ENCODE measurements at regions not wholly inside any gene's neighbourhood (a gene's known extent, or its start where the extent isn't known, plus 50 kb on each side); places are given as distances from the start of the nearest gene placed in this dataset.

DNA sequence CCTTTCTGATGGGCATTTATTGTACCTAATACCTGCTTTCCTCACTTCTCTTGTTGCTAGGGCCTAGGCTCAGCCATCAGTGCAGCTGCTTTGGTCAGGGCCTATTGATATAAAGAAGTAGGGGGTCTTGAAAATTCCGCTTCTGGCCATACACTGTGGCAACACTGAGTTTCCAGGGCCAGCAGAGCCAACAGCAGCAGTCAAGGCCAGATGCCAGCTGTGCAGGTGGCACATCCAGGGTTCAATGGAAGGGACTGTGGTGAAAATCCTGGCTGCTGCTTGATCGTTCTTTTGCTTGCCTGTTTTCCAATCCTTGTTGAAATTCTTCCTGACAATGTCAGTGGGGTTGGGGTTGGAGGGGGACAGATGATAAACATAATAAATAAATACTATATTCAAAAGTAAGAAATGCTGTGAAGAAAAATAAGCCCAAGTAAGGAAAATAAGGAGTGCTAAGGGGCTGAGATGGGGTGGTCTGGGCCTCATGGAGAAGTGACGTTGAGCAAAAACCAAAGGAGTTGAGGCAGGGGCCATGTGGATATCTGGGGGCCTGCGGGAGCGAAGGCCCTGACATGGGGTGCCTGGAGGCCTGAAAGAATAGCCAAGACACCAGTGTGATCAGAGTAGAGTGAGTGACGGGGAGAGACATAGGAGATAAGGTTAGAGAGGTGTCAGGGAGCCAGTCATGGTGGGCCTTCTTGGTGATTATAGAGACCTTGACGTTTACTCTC is 91.0 kb upstream of the ALDH1B1 start:
- TF ChIP-seq PAX5 (IDR thresholded peaks at IDR 0.05; ENCODE audit: insufficient read depth, low read length, severe bottlenecking) (no peak), POLR2A (IDR thresholded peaks at IDR 0.05; ENCODE audit: low read depth, low read length) (no peak), POU2F2 (IDR thresholded peaks at IDR 0.05; ENCODE audit: low read depth, low read length) (no peak), TAF1 (IDR thresholded peaks at IDR 0.05; ENCODE audit: low read depth, low read length) (no peak), SPI1 (IDR thresholded peaks at IDR 0.05; ENCODE audit: low read depth, low read length) (no peak), POLR2AphosphoS5 (IDR thresholded peaks at IDR 0.05; ENCODE audit: low read depth, low read length) (no peak)
- no peak for FAIRE-seq
- no peak for DNase-seq (ENCODE audit: insufficient read length, low spot score)

DNA sequence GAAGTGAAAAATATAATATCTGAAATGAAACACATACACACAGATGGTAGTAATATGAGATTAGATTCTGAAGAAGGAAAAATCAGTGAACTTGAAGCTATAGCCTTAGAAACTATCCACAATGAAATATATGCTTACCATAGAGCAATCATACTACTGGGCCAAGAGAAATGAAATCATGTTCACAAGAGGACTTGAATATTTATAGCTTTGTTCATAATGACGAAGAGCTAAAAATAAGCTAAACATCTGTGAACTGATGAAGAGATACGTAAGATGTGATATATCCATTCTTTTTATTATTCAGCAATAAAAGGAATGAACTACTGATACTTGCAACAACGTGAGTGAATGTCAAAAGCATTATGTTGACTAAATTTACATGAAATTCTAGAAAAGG is 92.6 kb upstream of the ALDH1B1 start:
- no peak for DNase-seq (ENCODE audit: insufficient read length, low spot score)
- no peak for TF ChIP-seq POLR2AphosphoS5 (IDR thresholded peaks at IDR 0.05; ENCODE audit: low read depth, low read length)
- no peak for TF ChIP-seq POLR2A (IDR thresholded peaks at IDR 0.05; ENCODE audit: low read depth, low read length)
- TF ChIP-seq SPI1 (IDR thresholded peaks at IDR 0.05; ENCODE audit: low read depth, low read length): no peak
- no peak for TF ChIP-seq TAF1 (IDR thresholded peaks at IDR 0.05; ENCODE audit: low read depth, low read length)
- no peak for TF ChIP-seq PAX5 (IDR thresholded peaks at IDR 0.05; ENCODE audit: insufficient read depth, low read length, severe bottlenecking)
- TF ChIP-seq POU2F2 (IDR thresholded peaks at IDR 0.05; ENCODE audit: low read depth, low read length): no peak
- FAIRE-seq: no peak

DNA sequence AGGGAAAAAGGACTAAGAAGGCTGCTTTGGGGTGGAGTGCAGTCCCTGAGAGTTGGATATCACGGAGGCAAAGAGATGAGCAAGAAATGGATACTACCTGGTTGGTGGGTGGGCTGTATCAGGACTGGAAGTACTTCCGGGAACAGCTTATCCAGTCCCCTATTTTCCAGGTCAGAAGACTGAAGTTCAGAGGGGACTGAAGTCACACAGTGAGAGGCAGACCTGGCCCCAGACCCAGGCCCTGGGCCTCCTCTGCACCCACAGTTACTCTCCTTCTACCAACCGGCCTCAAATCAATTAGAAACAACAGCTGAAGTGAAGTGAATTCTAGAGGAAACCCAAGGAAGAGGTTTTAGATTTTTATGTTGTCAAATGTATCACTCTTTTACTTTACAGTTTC is 93.6 kb upstream of the ALDH1B1 start:
- DNase-seq (ENCODE audit: insufficient read length, low spot score) (no peak), FAIRE-seq (no peak)
- no peak for TF ChIP-seq PAX5 (IDR thresholded peaks at IDR 0.05; ENCODE audit: insufficient read depth, low read length, severe bottlenecking)
- TF ChIP-seq POU2F2 (IDR thresholded peaks at IDR 0.05; ENCODE audit: low read depth, low read length): no peak
- no peak for TF ChIP-seq TAF1 (IDR thresholded peaks at IDR 0.05; ENCODE audit: low read depth, low read length)
- no peak for TF ChIP-seq POLR2A (IDR thresholded peaks at IDR 0.05; ENCODE audit: low read depth, low read length)
- TF ChIP-seq POLR2AphosphoS5 (IDR thresholded peaks at IDR 0.05; ENCODE audit: low read depth, low read length): no peak
- no peak for TF ChIP-seq SPI1 (IDR thresholded peaks at IDR 0.05; ENCODE audit: low read depth, low read length)

- DNase-seq (ENCODE audit: insufficient read length, low spot score) (no peak), FAIRE-seq (no peak)
- TF ChIP-seq PAX5 (IDR thresholded peaks at IDR 0.05; ENCODE audit: insufficient read depth, low read length, severe bottlenecking): no peak
- TF ChIP-seq POLR2A (IDR thresholded peaks at IDR 0.05; ENCODE audit: low read depth, low read length): no peak
- no peak for TF ChIP-seq TAF1 (IDR thresholded peaks at IDR 0.05; ENCODE audit: low read depth, low read length)
- no peak for TF ChIP-seq POU2F2 (IDR thresholded peaks at IDR 0.05; ENCODE audit: low read depth, low read length)
- TF ChIP-seq SPI1 (IDR thresholded peaks at IDR 0.05; ENCODE audit: low read depth, low read length): no peak
- TF ChIP-seq POLR2AphosphoS5 (IDR thresholded peaks at IDR 0.05; ENCODE audit: low read depth, low read length): no peak
These were observed 94.0 kb upstream of the ALDH1B1 start for GRCh38 chr9:38298503-38298902.

GRCh38 chr9:38296807-38297206 is 95.7 kb upstream of the ALDH1B1 start:
- TF ChIP-seq POLR2AphosphoS5 (IDR thresholded peaks at IDR 0.05; ENCODE audit: low read depth, low read length): no peak
- no peak for TF ChIP-seq TAF1 (IDR thresholded peaks at IDR 0.05; ENCODE audit: low read depth, low read length)
- no peak for TF ChIP-seq PAX5 (IDR thresholded peaks at IDR 0.05; ENCODE audit: insufficient read depth, low read length, severe bottlenecking)
- TF ChIP-seq POU2F2 (IDR thresholded peaks at IDR 0.05; ENCODE audit: low read depth, low read length): no peak
- no peak for TF ChIP-seq POLR2A (IDR thresholded peaks at IDR 0.05; ENCODE audit: low read depth, low read length)
- no peak for TF ChIP-seq SPI1 (IDR thresholded peaks at IDR 0.05; ENCODE audit: low read depth, low read length)
- FAIRE-seq: no peak
- no peak for DNase-seq (ENCODE audit: insufficient read length, low spot score)

DNA sequence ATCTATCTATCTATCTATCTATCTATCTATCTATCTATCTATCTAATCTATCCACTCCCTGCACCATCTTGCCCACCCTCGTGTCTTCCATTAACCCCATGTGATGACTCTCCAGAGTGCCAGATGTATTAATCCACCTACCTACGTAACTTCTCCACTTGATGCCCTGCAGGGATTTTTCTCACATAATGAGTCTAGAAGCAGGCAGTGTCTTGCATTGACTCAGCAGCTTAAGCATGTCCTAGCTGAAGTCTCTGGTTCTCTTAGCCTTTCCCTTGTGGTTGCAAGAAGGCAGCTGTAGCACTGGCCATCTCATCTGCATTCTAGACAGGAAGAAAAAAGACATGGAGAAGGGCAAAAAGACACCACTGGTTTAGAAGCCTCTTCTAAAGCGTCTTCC is 96.7 kb upstream of the ALDH1B1 start:
- TF ChIP-seq SPI1 (IDR thresholded peaks at IDR 0.05; ENCODE audit: low read depth, low read length) (no peak), PAX5 (IDR thresholded peaks at IDR 0.05; ENCODE audit: insufficient read depth, low read length, severe bottlenecking) (no peak), POLR2A (IDR thresholded peaks at IDR 0.05; ENCODE audit: low read depth, low read length) (no peak), POLR2AphosphoS5 (IDR thresholded peaks at IDR 0.05; ENCODE audit: low read depth, low read length) (no peak), POU2F2 (IDR thresholded peaks at IDR 0.05; ENCODE audit: low read depth, low read length) (no peak), TAF1 (IDR thresholded peaks at IDR 0.05; ENCODE audit: low read depth, low read length) (no peak)
- FAIRE-seq: no peak

GRCh38 chr9:38294220-38294960 is 98.1 kb upstream of the ALDH1B1 start:
- no peak for TF ChIP-seq PAX5 (IDR thresholded peaks at IDR 0.05; ENCODE audit: insufficient read depth, low read length, severe bottlenecking)
- no peak for TF ChIP-seq TAF1 (IDR thresholded peaks at IDR 0.05; ENCODE audit: low read depth, low read length)
- no peak for TF ChIP-seq POU2F2 (IDR thresholded peaks at IDR 0.05; ENCODE audit: low read depth, low read length)
- TF ChIP-seq POLR2A (IDR thresholded peaks at IDR 0.05; ENCODE audit: low read depth, low read length): no peak
- no peak for TF ChIP-seq POLR2AphosphoS5 (IDR thresholded peaks at IDR 0.05; ENCODE audit: low read depth, low read length)
- no peak for TF ChIP-seq SPI1 (IDR thresholded peaks at IDR 0.05; ENCODE audit: low read depth, low read length)
- FAIRE-seq (no peak), DNase-seq (ENCODE audit: insufficient read length, low spot score) (no peak)

More for the DNA sequence above, 96.7 kb upstream of the ALDH1B1 start:
- no peak for DNase-seq (ENCODE audit: insufficient read length, low spot score)

- no peak for TF ChIP-seq PAX5 (IDR thresholded peaks at IDR 0.05; ENCODE audit: insufficient read depth, low read length, severe bottlenecking)
- no peak for TF ChIP-seq SPI1 (IDR thresholded peaks at IDR 0.05; ENCODE audit: low read depth, low read length)
- TF ChIP-seq POLR2A (IDR thresholded peaks at IDR 0.05; ENCODE audit: low read depth, low read length): no peak
- no peak for TF ChIP-seq POU2F2 (IDR thresholded peaks at IDR 0.05; ENCODE audit: low read depth, low read length)
- TF ChIP-seq POLR2AphosphoS5 (IDR thresholded peaks at IDR 0.05; ENCODE audit: low read depth, low read length): no peak
- TF ChIP-seq TAF1 (IDR thresholded peaks at IDR 0.05; ENCODE audit: low read depth, low read length): no peak
- peak; percentile 50 for FAIRE-seq
- no peak for DNase-seq (ENCODE audit: insufficient read length, low spot score)
These were observed 99.5 kb upstream of the ALDH1B1 start for GRCh38 chr9:38293022-38293421.

- TF ChIP-seq SPI1 (IDR thresholded peaks at IDR 0.05; ENCODE audit: low read depth, low read length) (no peak), POU2F2 (IDR thresholded peaks at IDR 0.05; ENCODE audit: low read depth, low read length) (no peak), POLR2AphosphoS5 (IDR thresholded peaks at IDR 0.05; ENCODE audit: low read depth, low read length) (no peak), POLR2A (IDR thresholded peaks at IDR 0.05; ENCODE audit: low read depth, low read length) (no peak), PAX5 (IDR thresholded peaks at IDR 0.05; ENCODE audit: insufficient read depth, low read length, severe bottlenecking) (no peak), TAF1 (IDR thresholded peaks at IDR 0.05; ENCODE audit: low read depth, low read length) (no peak)
- DNase-seq (ENCODE audit: insufficient read length, low spot score) (no peak), FAIRE-seq (no peak)
These were observed 100.0 kb upstream of the ALDH1B1 start for GRCh38 chr9:38292480-38292879.
